GM12878 (cell line): ENCODE measurements at regions not wholly inside any gene's neighbourhood (a gene's known extent, or its start where the extent isn't known, plus 50 kb on each side); places are given as distances from the start of the nearest gene placed in this dataset.

ENCODE experiments used
- ATAC-seq: fragments of 200-7000 bp; cut with Tn5 transposase; 3 replicates; pipeline ENCODE4 v1.9.1; 2020; ENCODE audit warnings: mild to moderate bottlenecking, moderate library complexity
- BruUV-seq: library from RNA; stranded (reverse); fragments of 400-500 nt; replicated peaks from 2 replicates; lab custom pipeline; 2021; lab: Mats Ljungman, UMichigan
- CTCF ChIA-PET: fragments of 300-600 bp; sonication (Branson Sonifier 250); formaldehyde crosslinking; extraction: SDS; loops from one replicate; lab custom pipeline; 2021; ENCODE audit warnings: inconsistent platforms; lab: Yijun Ruan, JAX
- POLR2A ChIA-PET: fragments of 350-600 bp; formaldehyde crosslinking; extraction: SDS; loops from one replicate; lab custom pipeline; 2021; ENCODE audit warnings: inconsistent platforms; lab: Charles Lee
- RAD21 ChIA-PET: fragments of 300-600 bp; sonication (Branson Sonifier 250); formaldehyde crosslinking; loops from one replicate; lab custom pipeline; 2023; ENCODE audit warnings: antibody characterized with exemption; ENCODE audit not compliant: unreplicated experiment; lab: Charles Lee
- SMC1A ChIA-PET: fragments of 300-600 bp; sonication (Branson Sonifier 250); formaldehyde crosslinking; loops from one replicate; lab custom pipeline; 2023; ENCODE audit not compliant: unreplicated experiment, uncharacterized antibody; lab: Charles Lee
- DNase-seq: peaks from one replicate; pipeline ENCODE4 v3.0.0-alpha.2; 2011; ENCODE audit warnings: low read depth, low spot score
- FAIRE-seq: peaks from 3 replicates; lab custom pipeline; 2011; peaks lifted over from hg19 to GRCh38; lab: Jason Lieb, UNC
- H2AFZ ChIP-seq: 2 replicates; pipeline ENCODE4 v1.6.0; 2011; ENCODE audit warnings: low read depth, low read length, control low read depth; ENCODE audit not compliant: control insufficient read depth
- H3K27ac ChIP-seq: 2 replicates; pipeline ENCODE4 v1.5.1; 2011; ENCODE audit warnings: control low read depth; ENCODE audit not compliant: control insufficient read depth, insufficient read depth
- H3K27me3 ChIP-seq, 2 experiments: replicated peaks in 1 of 2; 2 replicates each; pipeline versions ENCODE4 v1.6.0 to v1.6.1; 2011; ENCODE audit warnings: low read length in 1 of 2; ENCODE audit not compliant: control insufficient read depth in 2 of 2, insufficient read depth in 2 of 2
- H3K36me3 ChIP-seq, 2 experiments: 2 replicates each; pipeline ENCODE4 v1.5.1; 2011; ENCODE audit warnings: low read length in 1 of 2; ENCODE audit not compliant: control insufficient read depth in 2 of 2, insufficient read depth in 2 of 2
- H3K4me1 ChIP-seq: 2 replicates; pipeline ENCODE4 v1.6.1; 2011; ENCODE audit warnings: mild to moderate bottlenecking, low read length, moderate library complexity, mixed read lengths; ENCODE audit not compliant: control insufficient read depth, insufficient read depth
- H3K4me2 ChIP-seq: 2 replicates; pipeline ENCODE4 v1.6.0; 2011; ENCODE audit warnings: control low read depth; ENCODE audit not compliant: control insufficient read depth, insufficient read depth
- H3K4me3 ChIP-seq: fragments of 200-600 bp; sonication (generic); 2 replicates; pipeline ENCODE4 v1.5.1; 2016
- H3K79me2 ChIP-seq: 2 replicates; pipeline ENCODE4 v1.6.0; 2011; ENCODE audit warnings: low read length; ENCODE audit not compliant: control insufficient read depth, insufficient read depth
- H3K9ac ChIP-seq: 2 replicates; pipeline ENCODE4 v1.8.0; 2011; ENCODE audit warnings: low read length, control low read depth, mixed read lengths; ENCODE audit not compliant: control insufficient read depth, insufficient read depth
- H3K9me3 ChIP-seq: replicated peaks from 3 replicates; pipeline ENCODE4 v1.5.1; 2011; ENCODE audit warnings: mild to moderate bottlenecking, low read length; ENCODE audit not compliant: control insufficient read depth, insufficient read depth
- H4K20me1 ChIP-seq: 2 replicates; pipeline ENCODE4 v1.6.0; 2011; ENCODE audit not compliant: control insufficient read depth, insufficient read depth
- CHD2 ChIP-seq: IDR thresholded peaks from 2 replicates; pipeline ENCODE4 v1.6.1; 2011; ENCODE audit warnings: low read depth, low read length, improper control_type of control experiment, borderline replicate concordance
- CREM ChIP-seq: IDR thresholded peaks from 2 replicates; pipeline ENCODE4 v1.6.1; 2014; ENCODE audit warnings: antibody characterized with exemption, low read depth
- EP300 ChIP-seq, 2 experiments: fragments of 150-350 bp in 1 of 2; IDR thresholded peaks; 2 replicates each; pipeline ENCODE4 v1.6.1; 2011 to 2012; ENCODE audit warnings: low read depth in 2 of 2, low read length in 2 of 2, borderline replicate concordance in 1 of 2, improper control_type of control experiment in 1 of 2, inconsistent platforms in 1 of 2; ENCODE audit not compliant: control insufficient read depth in 1 of 2
- HCFC1 ChIP-seq: fragments of 150-350 bp; IDR thresholded peaks from 2 replicates; pipeline ENCODE4 v1.6.1; 2014; ENCODE audit warnings: low read length
- POLR2AphosphoS2 ChIP-seq: IDR thresholded peaks from 2 replicates; pipeline ENCODE4 v1.6.1; 2011; ENCODE audit warnings: low read depth, mild to moderate bottlenecking, low read length, improper control_type of control experiment, moderate library complexity
- RFX5 ChIP-seq: IDR thresholded peaks from 2 replicates; pipeline ENCODE4 v1.6.1; 2011; ENCODE audit warnings: low read depth, low read length, improper control_type of control experiment
- TARDBP ChIP-seq: IDR thresholded peaks from 2 replicates; pipeline ENCODE4 v1.6.1; 2016; ENCODE audit warnings: borderline replicate concordance
- WGBS: methylation state at CpG from one replicate; pipeline ENCODE4 v1.1.6; 2016; ENCODE audit warnings: low lambda C conversion rate; ENCODE audit not compliant: insufficient replicate concordance, insufficient coverage; ENCODE audit errors: missing lambda C conversion rate; 5-methylcytosine and 5-hydroxymethylcytosine counted together
- in situ Hi-C: fragments of 300-500 bp; cut with MboI; formaldehyde crosslinking; loops from 9 replicates; pipeline ENCODE4 v1.14.3; 2018; ENCODE audit warnings: mixed read lengths
- intact Hi-C: fragments of 100-400 bp; cut with micrococcal nuclease; formaldehyde crosslinking; loops from one replicate; pipeline ENCODE4 v1.14.2; 2022; ENCODE audit not compliant: unreplicated experiment
- TF ChIP-seq, protein P1 (sequence below): fragments of 450-650 bp; IDR thresholded peaks from 2 replicates; pipeline ENCODE4 v1.6.1; 2017; ENCODE audit warnings: mild to moderate bottlenecking
- TF ChIP-seq, protein P2 (sequence below): fragments of 450-650 bp; IDR thresholded peaks from 2 replicates; pipeline ENCODE4 v1.6.1; 2016; ENCODE audit warnings: mild to moderate bottlenecking, moderate library complexity, borderline replicate concordance

DNA sequence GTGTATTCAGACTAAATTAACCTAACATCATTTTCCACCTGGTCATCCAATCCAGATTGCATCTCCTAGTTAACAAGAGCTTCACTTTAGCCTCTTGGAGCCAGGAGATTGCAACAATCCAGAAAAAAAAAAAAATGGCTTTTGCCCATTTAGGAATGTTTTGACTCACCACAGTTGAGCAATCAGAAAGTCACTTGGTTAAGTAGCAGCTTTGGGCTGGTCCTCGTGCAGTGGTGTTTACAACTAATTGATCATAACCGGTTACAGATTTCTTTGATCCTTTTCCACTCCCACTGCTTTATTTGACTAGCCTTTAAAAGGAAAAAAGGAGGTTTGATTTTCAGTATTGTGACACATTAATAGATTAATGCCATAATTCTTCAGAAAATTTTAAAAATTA lies 688.8 kb upstream of the CCDC54 start:
- Histone ChIP-seq H3K9me3 (no peaks in the 10 kb centered on the region), H3K27me3 (no peaks in the 10 kb centered on the region), H4K20me1 (no peaks in the 10 kb centered on the region), H3K27ac (no peak overlapping the region), H2AFZ (no peak overlapping the region), H3K36me3 (no peaks in the 10 kb centered on the region), H3K4me3 (no peak overlapping the region), H3K9ac (no peak overlapping the region), H3K79me2 (no peaks in the 10 kb centered on the region), H3K4me1 (no peaks in the 10 kb centered on the region)
- BruUV-seq, result no TSS peak
- intact Hi-C loops, result no loop called here
- RAD21 ChIA-PET, result no interaction called here
- in situ Hi-C loops, result no loop called here
- DNase-seq (no peak), FAIRE-seq (no peak)
- SMC1A ChIA-PET, result no interaction called here
- POLR2A ChIA-PET, result no interaction called here
- WGBS, result 63% methylated on average over 2 of the region's 2 CpGs
- CTCF ChIA-PET, result interaction anchor here (0.6 to 1.2 kb wide), 3 partner anchors 9 to 871 kb away, joined by 3 read pairs; no protein-coding TSS in a partner anchor
- no peak for TF ChIP-seq CHD2
- TF ChIP-seq, protein P1, sequence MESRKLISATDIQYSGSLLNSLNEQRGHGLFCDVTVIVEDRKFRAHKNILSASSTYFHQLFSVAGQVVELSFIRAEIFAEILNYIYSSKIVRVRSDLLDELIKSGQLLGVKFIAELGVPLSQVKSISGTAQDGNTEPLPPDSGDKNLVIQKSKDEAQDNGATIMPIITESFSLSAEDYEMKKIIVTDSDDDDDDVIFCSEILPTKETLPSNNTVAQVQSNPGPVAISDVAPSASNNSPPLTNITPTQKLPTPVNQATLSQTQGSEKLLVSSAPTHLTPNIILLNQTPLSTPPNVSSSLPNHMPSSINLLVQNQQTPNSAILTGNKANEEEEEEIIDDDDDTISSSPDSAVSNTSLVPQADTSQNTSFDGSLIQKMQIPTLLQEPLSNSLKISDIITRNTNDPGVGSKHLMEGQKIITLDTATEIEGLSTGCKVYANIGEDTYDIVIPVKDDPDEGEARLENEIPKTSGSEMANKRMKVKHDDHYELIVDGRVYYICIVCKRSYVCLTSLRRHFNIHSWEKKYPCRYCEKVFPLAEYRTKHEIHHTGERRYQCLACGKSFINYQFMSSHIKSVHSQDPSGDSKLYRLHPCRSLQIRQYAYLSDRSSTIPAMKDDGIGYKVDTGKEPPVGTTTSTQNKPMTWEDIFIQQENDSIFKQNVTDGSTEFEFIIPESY, result no peak
- TF ChIP-seq, all 136 proteins: peak for 0
- no peak for ATAC-seq
- no peak overlapping the region for H3K4me2 ChIP-seq

DNA sequence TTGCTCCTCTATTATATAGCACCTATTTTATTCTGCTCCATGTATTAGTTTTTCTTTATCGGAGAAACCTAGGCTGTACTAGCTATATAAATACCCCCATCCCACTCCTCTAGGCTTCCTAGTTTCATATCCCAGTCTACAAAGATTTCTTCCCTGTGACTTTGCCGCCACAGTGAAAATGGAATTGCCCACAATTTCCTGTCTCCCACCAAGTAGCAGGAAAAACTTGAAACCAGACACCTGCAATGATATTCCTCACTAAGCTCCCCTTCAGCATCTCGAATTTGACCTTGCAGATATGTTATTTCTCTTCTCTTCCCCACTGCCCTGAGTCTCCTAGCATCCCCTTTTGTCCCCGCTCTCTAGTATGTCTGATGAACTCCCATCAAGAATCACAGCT lies 685.8 kb upstream of the CCDC54 start:
- Histone ChIP-seq H3K79me2 (no peaks in the 10 kb centered on the region), H4K20me1 (no peaks in the 10 kb centered on the region), H3K9me3 (no peaks in the 10 kb centered on the region), H3K27me3 (no peaks in the 10 kb centered on the region), H3K4me2 (no peak overlapping the region), H3K4me1 (no peaks in the 10 kb centered on the region), H3K4me3 (no peak overlapping the region), H3K36me3 (no peaks in the 10 kb centered on the region), H3K27ac (no peak overlapping the region), H2AFZ (no peak overlapping the region), H3K9ac (no peak overlapping the region)
- no TSS peak for BruUV-seq
- FAIRE-seq (no peak), DNase-seq (no peak), ATAC-seq (no peak)
- ChIA-PET CTCF (no interaction called here), POLR2A (no interaction called here), RAD21 (no interaction called here), SMC1A (no interaction called here)
- WGBS, result 35% methylated on average over 4 of the region's 4 CpGs
- in situ Hi-C loops (no loop called here), intact Hi-C loops (no loop called here)
- TF ChIP-seq POLR2AphosphoS2 (no peak), RFX5 (no peak), EP300 (IDR thresholded peaks at IDR 0.05; ENCODE audit: borderline replicate concordance in 1 of 2, control insufficient read depth in 1 of 2, low read depth in 2 of 2, low read length in 2 of 2) (no peak), CREM (no peak), TARDBP (no peak), HCFC1 (no peak)
- TF ChIP-seq, protein P2, sequence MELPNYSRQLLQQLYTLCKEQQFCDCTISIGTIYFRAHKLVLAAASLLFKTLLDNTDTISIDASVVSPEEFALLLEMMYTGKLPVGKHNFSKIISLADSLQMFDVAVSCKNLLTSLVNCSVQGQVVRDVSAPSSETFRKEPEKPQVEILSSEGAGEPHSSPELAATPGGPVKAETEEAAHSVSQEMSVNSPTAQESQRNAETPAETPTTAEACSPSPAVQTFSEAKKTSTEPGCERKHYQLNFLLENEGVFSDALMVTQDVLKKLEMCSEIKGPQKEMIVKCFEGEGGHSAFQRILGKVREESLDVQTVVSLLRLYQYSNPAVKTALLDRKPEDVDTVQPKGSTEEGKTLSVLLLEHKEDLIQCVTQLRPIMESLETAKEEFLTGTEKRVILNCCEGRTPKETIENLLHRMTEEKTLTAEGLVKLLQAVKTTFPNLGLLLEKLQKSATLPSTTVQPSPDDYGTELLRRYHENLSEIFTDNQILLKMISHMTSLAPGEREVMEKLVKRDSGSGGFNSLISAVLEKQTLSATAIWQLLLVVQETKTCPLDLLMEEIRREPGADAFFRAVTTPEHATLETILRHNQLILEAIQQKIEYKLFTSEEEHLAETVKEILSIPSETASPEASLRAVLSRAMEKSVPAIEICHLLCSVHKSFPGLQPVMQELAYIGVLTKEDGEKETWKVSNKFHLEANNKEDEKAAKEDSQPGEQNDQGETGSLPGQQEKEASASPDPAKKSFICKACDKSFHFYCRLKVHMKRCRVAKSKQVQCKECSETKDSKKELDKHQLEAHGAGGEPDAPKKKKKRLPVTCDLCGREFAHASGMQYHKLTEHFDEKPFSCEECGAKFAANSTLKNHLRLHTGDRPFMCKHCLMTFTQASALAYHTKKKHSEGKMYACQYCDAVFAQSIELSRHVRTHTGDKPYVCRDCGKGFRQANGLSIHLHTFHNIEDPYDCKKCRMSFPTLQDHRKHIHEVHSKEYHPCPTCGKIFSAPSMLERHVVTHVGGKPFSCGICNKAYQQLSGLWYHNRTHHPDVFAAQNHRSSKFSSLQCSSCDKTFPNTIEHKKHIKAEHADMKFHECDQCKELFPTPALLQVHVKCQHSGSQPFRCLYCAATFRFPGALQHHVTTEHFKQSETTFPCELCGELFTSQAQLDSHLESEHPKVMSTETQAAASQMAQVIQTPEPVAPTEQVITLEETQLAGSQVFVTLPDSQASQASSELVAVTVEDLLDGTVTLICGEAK, result no peak
